H1 (cell line): ENCODE measurements at regions not wholly inside any gene's neighbourhood (a gene's known extent, or its start where the extent isn't known, plus 50 kb on each side); places are given as distances from the start of the nearest gene placed in this dataset.

ENCODE experiments used
- CHD7 ChIP-seq: fragments of 300-600 bp; sonication (generic); IDR thresholded peaks from 2 replicates; pipeline ENCODE4 v1.7.1; 2012; ENCODE audit warnings: low read length, moderate library complexity, mild to moderate bottlenecking, inconsistent platforms; ENCODE audit not compliant: insufficient replicate concordance
- RXRA ChIP-seq: IDR thresholded peaks from 2 replicates; pipeline ENCODE4 v1.6.1; 2011; ENCODE audit warnings: low read depth, mild to moderate bottlenecking, low read length, moderate library complexity; ENCODE audit not compliant: insufficient read depth

GRCh38 chr10:8844141-8844540, 789.7 kb downstream of the GATA3 start (continued):
- TF ChIP-seq CHD7, result no peak
- no peak for TF ChIP-seq RXRA
